ENCODE measurements at regions not wholly inside any gene's neighbourhood (a gene's known extent, or its start where the extent isn't known, plus 50 kb on each side); places are given as distances from the start of the nearest gene placed in this dataset.

DNA sequence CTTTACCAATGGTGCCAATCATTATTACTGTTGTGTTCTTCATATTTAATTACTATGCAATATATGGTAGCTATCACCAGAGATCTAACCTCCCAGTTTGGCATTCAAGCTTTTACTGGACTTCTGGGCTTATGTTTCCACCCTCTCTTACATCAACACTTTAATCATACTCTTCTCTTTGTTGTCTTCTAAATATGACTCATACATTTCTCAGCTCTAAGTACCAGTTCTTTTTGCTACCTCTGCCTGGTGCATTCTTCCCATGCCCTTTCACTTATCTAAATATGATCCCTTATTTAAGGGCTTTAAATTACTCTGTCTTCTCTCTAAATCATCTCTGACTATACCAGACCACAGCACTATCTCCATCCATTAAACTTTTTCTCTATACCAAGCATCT is 246.1 kb upstream of the CCDC196 start:
- TF ChIP-seq ZFX (IDR thresholded peaks at IDR 0.05; ENCODE audit: borderline replicate concordance) = no peak
- TF ChIP-seq, protein P1, sequence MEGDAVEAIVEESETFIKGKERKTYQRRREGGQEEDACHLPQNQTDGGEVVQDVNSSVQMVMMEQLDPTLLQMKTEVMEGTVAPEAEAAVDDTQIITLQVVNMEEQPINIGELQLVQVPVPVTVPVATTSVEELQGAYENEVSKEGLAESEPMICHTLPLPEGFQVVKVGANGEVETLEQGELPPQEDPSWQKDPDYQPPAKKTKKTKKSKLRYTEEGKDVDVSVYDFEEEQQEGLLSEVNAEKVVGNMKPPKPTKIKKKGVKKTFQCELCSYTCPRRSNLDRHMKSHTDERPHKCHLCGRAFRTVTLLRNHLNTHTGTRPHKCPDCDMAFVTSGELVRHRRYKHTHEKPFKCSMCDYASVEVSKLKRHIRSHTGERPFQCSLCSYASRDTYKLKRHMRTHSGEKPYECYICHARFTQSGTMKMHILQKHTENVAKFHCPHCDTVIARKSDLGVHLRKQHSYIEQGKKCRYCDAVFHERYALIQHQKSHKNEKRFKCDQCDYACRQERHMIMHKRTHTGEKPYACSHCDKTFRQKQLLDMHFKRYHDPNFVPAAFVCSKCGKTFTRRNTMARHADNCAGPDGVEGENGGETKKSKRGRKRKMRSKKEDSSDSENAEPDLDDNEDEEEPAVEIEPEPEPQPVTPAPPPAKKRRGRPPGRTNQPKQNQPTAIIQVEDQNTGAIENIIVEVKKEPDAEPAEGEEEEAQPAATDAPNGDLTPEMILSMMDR (IDR thresholded peaks at IDR 0.05) = no peak
- H3K27ac ChIP-seq = no peak overlapping the region

DNA sequence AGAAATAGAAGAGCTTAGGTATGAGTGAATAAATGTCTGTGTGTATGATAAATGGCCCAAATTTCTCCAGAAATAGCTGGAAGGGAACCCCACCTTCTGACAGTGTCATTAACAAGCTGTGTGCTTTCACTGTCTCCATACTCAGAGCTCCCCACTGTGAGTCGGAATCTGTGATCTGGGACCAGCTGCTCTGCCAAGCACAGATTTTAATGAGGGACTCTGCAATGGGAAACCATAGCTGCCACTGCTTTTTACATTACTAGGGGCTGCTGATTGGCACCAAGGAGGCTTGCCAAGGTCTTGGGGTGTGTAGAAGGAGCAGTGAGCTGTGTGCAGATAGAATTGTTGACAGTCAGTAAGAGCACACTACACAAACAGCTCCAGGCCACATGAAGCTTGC is 244.2 kb upstream of the CCDC196 start:
- no peak overlapping the region for H3K27ac ChIP-seq
- TF ChIP-seq, protein P1 (IDR thresholded peaks at IDR 0.05) = no peak
- TF ChIP-seq ZFX (IDR thresholded peaks at IDR 0.05; ENCODE audit: borderline replicate concordance) = no peak

- TF ChIP-seq, protein P1 (IDR thresholded peaks at IDR 0.05) = no peak
- TF ChIP-seq ZFX (IDR thresholded peaks at IDR 0.05; ENCODE audit: borderline replicate concordance) = no peak
- no peak overlapping the region for H3K27ac ChIP-seq
These were observed 241.3 kb upstream of the CCDC196 start for GRCh38 chr14:66244834-66245233.

- H3K27ac ChIP-seq = no peak overlapping the region
- no peak for TF ChIP-seq ZFX (IDR thresholded peaks at IDR 0.05; ENCODE audit: borderline replicate concordance)
- TF ChIP-seq, protein P1 (IDR thresholded peaks at IDR 0.05) = no peak
These were observed 238.4 kb upstream of the CCDC196 start for GRCh38 chr14:66247662-66248193.

DNA sequence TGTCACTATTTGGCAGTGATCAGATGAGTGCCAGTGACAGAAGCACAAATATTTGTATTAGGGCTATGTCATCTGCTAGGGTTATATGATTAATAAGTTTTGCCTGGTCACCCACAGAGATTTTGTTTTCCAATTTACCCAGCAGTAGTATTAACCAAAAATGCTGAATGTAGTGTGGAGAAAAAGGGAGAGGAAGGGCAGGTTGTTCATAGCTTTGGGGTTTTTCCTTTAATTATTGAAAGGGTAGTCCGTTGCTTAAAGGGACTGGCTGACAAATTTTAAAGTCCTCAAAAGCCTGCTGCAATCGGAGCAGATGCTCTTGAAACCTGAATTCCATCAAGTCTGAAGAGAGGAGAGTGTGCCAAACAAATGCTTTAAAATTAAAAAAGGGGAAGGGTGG is 237.9 kb upstream of the CCDC196 start:
- TF ChIP-seq ZFX (IDR thresholded peaks at IDR 0.05; ENCODE audit: borderline replicate concordance) = no peak
- TF ChIP-seq, protein P1 (IDR thresholded peaks at IDR 0.05) = no peak
- H3K27ac ChIP-seq = no peak overlapping the region

- TF ChIP-seq, protein P1 (IDR thresholded peaks at IDR 0.05) = no peak
- no peak for TF ChIP-seq ZFX (IDR thresholded peaks at IDR 0.05; ENCODE audit: borderline replicate concordance)
- no peak overlapping the region for H3K27ac ChIP-seq
These were observed 236.6 kb upstream of the CCDC196 start for GRCh38 chr14:66249544-66249943.

DNA sequence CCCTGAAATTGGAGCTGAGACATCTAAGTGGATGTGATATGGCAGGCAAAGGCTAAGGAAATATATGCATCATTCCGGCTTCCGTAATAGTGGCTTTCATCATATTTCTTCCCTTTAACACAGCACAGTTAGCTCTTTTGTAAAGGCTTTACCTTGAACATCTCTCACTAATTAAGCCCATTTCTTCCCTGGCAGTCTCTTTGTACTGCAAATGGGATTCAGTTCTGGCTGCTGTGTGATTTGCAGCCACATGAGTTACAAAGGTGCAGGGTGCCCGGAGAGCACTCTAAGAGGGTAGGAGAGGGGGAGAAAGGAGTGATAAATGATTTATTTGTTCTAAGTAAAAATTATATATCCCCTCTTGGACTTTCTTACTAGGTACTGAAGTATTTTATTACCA is 232.1 kb upstream of the CCDC196 start:
- H3K27ac ChIP-seq = no peak overlapping the region
- no peak for TF ChIP-seq ZFX (IDR thresholded peaks at IDR 0.05; ENCODE audit: borderline replicate concordance)
- TF ChIP-seq, protein P1 (IDR thresholded peaks at IDR 0.05) = no peak

Measured in 22Rv1 (cell line).